NCI-H2107 (cell line): ENCODE measurements at regions not wholly inside any gene's neighbourhood (a gene's known extent, or its start where the extent isn't known, plus 50 kb on each side); places are given as distances from the start of the nearest gene placed in this dataset.

ENCODE experiments used
- DNase-seq: peaks from one replicate; lab custom pipeline; 2025; lab: John Stamatoyannopoulos, UW

- no peak for DNase-seq
These were observed 1532.3 kb downstream of the KCNT2 start for GRCh38 chr1:195075973-195076372.

DNA sequence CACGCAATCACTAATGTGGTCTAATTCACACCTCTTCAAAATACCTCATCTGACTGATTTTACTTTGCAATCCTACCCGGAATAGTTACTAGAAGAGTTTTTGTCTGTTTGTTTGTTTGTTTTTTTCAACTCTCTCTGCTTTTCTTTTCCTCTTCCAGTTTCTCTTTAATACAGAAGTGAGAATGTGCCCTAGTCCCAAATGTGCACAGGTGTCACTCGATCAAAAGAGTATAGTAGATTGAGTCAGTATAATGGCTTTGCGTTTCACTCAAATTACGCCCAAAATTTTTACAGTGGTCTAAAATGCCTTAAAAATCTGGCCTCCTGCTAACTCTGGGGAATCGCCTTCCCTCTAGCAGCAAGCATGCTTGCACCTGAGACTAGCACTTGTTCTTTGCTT is 1536.8 kb downstream of the KCNT2 start:
- DNase-seq: no peak

DNA sequence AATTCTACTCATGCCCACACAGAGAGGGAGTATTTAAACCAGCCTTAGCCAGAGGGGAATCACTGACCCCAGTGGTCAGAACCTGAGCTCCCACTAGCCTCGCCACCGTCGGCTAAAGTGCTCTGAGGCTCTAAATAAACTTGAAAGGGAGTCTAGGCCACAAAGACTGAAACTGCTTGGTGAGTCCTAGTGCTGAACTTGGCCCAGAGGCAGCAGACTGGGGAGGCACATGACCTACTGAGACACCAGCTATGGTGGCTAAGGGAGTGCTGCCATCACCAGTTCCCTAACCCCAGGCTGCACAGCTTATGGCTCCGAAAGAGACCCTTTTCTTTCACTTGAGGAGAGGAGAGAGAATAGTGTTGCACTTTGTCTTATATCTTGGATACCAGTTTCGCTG is 1542.8 kb downstream of the KCNT2 start:
- no peak for DNase-seq

DNA sequence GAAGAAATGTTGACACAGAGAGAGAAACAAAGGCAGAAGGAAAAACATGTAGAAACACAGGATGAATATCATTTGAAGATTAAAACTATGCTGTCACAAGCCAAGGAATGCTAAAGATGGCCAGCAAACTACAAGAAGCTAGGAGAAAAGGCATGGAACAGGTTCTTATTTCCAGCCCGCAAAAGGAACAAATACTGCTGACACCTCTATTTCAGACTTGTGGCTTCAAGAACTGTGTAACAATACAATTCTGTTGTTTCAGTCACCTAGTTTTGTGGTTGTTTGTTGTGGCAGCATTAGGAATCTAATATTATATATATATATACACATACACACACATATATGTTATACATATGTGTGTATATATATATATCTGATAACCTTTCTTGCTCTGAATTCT is 1543.9 kb downstream of the KCNT2 start:
- DNase-seq: no peak

DNA sequence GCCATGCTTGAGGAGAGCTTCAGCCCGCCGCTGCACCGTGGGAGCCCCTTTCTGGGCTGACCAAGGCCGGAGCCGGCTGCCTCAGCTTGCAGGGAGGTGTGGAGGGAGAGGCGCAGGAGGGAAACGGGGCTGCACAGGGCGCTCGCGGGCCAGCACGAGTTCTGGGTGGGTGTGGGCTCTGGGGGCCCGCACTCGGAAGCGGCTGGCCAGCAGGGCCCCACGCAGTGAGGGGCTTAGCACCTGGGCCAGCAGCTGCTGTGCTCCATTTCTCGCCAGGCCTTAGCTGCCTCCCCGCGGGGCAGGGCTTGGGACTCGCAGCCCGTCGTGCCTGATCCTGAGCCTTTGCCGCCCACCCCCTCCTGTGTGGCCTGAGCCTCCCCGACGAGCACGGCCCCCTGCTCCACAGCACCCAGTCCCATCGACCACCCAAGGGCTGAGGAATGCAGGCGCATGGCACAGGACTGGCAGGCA is 1554.0 kb downstream of the KCNT2 start:
- no peak for DNase-seq

GRCh38 chr1:195053478-195053877 is 1554.8 kb downstream of the KCNT2 start:
- DNase-seq: no peak

- no peak for DNase-seq
These were observed 1560.5 kb downstream of the KCNT2 start for GRCh38 chr1:195047772-195048171.

GRCh38 chr1:195045072-195045471 is 1563.2 kb downstream of the KCNT2 start:
- no peak for DNase-seq

DNA sequence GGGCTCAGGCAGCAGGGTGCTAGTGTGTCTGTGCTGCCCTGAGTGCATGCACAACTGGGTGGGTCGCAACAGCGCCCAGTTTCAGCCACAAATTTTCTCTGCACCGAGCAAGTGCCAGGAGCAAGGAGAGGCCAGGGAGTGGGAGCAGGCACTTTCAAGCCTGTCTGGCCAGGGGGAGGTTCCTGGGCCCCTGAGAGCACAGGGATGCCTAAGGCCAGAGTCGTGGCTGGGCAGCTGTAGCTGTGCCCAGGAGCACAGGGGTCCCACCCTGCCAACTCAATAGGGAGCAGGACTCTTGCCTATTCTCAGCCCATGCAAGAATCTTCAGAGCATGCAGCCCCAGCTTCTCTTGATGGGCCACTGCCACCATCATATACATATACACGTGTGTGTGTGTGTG is 1577.4 kb downstream of the KCNT2 start:
- DNase-seq: no peak

DNA sequence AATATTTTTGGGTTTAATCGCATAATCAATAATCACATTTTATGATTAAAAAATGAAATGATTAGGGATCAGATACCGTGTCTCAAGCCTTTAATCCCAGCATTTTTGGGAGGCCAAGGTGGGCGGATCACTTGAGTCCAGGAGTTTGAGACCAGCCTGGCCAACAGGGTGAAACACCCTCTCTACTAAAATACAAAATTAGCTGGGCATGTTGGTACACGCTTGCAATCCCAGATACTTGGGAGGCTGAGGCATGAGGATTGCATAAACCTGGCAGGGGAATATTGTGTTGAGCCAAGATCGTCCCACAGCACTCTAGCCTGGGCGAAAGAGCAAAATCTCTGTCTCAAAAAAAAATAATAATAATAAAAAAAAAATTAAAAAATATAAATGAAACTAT is 1581.4 kb downstream of the KCNT2 start:
- DNase-seq: no peak

GRCh38 chr1:195019385-195019784 is 1588.9 kb downstream of the KCNT2 start:
- DNase-seq: no peak

DNA sequence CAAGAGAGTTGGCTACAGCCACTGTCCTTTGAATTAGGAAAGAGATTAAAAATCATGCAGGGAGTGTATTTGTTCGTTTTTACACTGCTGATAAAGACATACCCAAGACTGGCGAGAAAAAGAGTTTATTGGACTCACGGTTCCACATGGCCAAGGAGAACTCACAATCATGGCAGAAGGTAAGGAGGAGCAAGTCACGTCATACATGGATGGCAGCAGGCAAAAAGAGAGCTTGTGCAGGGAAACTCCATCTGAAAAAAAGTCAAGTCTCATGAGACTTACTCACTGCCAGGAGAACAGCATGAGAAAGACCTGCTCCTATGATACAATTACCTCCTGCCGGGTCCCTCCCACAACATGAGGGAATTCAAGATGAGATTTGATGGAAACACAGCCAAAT is 1595.2 kb downstream of the KCNT2 start:
- DNase-seq: no peak

GRCh38 chr1:195005338-195005737 is 1602.9 kb downstream of the KCNT2 start:
- DNase-seq: no peak

DNA sequence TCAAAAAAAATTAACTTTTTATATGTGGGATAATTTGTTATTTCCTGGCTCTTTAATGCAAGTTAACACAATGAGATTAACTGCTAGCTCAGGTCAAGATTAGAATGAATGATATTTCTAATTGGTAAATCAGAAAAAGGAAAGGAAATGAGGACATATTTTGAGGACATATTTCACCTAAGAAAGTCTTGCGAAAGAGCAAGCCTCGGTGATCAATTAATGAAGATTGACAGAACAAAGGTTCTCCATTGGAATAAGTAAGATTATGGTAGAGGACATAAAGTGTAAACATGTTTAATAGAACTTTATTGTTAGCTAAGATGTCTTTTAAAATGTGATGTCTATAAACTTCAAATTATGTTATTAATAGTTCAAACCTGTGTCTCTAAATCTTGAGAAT is 1617.8 kb downstream of the KCNT2 start:
- no peak for DNase-seq

GRCh38 chr1:194975913-194976312 is 1632.3 kb downstream of the KCNT2 start:
- DNase-seq: no peak

DNA sequence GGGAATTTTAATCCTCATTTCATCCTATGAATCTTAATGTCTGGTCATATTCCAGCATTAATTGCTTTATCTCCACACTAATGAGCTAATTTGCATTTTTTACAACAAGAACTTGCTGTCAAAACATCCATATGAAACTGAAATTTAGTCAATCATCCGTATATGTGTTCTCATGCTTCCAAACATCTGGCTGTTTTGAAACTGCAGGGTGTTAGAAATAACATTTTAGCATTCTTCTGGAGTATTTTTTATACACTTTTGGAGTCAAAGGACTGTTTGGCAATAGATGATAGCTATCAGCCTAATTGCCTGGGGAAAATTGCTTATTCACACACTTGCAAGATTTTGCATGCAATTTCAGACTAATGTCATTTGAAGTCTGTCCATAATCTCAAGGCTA is 1639.3 kb downstream of the KCNT2 start:
- no peak for DNase-seq

DNA sequence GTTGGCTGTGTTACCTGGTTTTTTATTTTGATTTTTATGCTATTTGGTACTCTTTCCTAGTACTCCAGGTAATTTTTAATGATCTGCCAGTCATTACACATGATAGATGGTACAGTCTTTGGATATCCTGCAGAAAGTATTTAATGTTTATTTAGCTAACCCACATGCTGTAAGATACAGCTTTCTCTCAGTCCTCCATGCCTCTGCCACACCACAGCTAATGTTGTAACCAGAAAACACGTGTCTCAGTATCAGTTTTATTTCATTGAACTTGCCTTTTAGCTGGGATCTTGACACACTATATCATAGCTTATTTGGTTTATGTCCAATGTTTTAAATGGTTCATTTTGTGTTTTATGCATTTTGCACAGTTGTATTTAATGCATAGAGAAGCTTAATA is 1648.4 kb downstream of the KCNT2 start:
- DNase-seq: no peak

DNA sequence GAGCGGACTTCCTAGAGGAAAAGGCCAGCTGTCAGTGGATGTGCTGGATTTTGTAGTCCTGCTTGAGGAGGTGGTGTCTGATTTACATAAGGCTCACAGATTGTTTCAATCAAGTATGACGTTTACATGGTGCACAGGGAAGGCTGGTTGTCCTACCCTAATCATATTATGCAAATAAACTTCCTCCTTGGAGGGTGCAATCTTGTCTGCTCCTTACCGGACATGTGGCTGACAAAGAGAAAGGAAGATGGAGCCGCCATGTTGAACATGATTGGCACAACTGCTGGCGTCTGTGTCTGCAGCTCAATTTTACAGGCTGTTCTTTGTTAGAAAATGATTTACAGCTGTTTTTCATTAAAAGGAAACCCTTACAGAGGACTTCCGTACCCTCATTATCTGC is 1656.1 kb downstream of the KCNT2 start:
- no peak for DNase-seq

- no peak for DNase-seq
These were observed 1657.7 kb downstream of the KCNT2 start for GRCh38 chr1:194950584-194950983.

DNA sequence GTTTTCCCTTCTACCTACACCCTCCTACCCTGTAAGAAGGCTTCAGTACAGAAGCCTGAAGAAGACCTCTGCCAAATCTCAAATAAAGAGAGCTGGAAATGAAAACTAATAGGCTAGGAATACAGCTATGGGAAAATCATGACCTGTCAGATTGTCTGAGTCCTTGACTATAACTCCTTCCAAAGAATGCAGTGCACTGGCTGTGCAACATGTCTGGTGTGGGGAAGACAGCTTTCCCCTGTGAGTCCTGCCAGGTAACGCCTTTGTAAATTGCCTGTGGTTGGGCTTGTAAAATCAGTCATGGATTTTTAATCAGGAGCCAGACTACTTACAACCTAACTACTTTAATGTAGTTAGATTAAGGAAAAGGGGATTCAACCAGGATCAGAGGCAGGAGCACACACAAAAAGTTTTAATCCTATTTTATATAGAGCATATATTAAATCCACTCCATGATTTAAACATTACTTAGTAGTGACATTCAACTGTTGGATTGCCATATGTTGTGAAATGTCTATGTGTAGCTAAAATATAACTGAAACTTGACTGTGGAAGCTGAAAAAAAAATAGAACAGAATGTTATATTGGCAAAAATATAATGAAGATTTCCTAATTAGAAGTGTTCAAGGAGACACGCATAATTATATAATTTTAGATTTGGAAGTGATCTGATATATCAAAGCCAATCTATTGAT is 1667.8 kb downstream of the KCNT2 start:
- DNase-seq: no peak

DNA sequence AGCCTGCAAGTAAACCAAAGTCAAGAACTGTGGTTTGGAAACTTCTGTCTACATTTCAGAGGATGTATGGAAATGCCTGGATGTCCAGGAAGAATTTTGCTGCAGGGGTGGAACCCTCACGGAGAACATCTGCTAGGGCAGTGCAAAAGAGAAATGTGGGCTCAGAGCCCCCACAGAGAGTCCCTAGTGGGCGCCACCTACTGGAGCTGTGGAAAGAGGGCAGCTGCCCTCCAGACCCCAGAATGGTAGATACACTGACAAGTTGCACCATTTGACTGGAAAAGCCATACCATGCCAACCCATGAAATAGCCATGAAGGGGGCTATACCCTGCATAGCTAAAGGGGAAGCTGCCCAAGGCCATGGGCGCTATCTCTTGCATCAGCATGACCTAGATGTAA is 1672.4 kb downstream of the KCNT2 start:
- no peak for DNase-seq

DNA sequence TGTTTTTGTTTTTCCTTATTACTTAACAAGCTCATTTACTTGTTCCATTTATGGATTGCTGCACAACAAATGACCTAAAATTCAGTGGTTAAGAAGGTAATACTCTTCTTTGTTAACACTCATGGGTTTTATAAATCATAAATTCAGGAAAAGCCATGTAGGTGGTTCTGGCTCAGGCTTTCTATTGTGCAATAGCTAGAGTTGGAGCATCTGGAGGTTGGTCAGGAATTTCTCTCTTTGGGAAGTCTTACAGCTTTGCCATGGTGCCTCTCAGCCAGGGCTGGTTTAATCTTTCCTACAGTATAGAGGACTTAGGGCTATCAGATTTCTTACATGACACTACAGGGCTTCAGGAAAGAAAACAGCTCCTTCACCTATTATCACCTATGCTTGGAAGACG is 1677.1 kb downstream of the KCNT2 start:
- no peak for DNase-seq

DNA sequence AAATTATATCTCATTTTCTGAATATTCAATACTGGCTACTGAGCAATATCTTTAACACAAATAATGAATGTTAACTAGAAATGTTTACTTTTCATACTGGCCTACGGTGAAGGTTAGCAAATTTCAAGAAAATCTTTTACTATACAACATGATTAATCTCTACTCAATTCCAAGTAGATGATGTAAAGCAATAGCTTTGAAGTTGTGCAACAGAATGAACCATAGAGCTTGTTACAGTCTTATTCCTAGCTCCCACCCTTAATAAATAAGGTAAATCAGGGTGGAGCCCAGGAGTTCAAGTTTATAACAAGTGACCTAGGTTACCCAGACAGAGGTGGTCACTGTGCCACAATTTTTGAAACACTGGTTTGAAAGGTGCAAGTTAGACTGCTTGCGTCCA is 1678.1 kb downstream of the KCNT2 start:
- DNase-seq: no peak

DNA sequence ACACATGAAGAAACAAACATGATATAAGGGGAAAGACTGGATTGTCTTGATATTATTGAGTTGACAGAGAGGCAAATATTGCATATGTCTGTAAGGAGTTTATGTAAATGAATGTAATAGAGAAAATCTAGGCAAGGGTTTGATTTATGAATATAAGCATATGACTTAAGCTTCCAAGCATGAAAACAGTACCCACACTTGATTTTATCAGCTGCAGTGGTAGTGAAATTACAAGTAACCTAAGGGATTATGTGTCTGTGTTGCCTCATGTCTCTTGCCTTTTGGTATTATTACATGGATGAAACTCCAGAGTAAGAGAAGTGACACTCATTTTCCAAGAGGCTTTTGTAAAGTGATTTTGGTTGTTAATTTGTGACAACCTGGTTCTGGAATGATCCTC is 1678.9 kb downstream of the KCNT2 start:
- no peak for DNase-seq

DNA sequence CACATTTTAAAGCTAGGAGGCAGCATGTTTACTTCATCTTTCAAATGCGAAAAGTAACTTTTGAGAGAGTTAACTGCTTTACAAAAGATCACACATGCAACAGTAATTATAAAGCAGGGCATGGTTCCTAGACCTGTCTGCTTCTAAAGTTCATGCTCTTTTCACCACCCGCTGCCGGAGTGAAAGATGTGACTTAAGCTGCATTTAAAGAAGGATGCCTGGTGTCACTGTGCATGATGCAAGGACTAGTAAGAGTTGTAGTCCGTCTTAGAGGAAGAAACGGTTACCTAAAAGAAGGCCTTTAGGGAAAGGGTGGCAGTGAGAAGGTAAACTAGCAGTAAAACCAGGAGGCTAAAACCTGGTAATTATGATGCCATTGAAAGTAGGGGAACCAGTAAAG is 1689.1 kb downstream of the KCNT2 start:
- DNase-seq: no peak
